ENCODE measurements at regions not wholly inside any gene's neighbourhood (a gene's known extent, or its start where the extent isn't known, plus 50 kb on each side); places are given as distances from the start of the nearest gene placed in this dataset.

DNA sequence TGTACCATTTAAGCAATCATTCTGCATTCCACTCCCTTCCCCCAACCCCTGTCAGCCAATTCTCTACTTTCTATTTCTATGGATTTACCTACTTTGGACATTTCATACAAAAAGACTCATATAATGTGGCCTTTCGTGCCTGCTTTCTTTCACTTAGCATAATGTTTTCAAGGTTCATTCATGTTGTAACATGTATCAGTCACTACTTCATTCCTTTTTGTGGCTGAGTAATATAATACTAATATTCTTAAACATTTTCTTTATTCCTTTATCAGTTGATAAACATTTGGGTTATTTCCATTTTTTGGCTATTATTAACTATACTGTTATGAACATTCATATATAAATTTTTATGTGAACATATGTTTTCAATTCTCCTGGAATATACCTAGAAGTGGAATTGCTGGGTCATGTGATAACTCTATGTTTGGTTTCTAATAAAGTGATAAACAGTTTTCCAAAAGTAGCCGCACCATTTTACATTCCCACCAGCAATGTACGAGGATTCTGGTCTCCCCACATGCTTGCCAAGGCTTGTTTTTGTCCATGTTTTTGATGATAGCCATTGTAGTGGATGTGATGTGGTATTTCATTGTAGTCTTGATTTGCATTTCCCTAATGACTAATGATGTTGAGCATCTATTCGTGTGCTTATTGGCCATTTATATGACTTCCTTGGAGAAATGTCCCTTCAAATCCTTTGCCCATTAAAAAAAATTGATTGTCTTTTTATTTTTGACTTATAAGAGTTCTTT lies 61.9 kb upstream of the GNG12 start:
- H3K9me3 ChIP-seq (ENCODE audit: low read depth) = no peaks in the 10 kb centered on the region
- H3K4me2 ChIP-seq = no peak overlapping the region
- H3K36me3 ChIP-seq (replicated peaks; ENCODE audit: insufficient read depth, low read depth) = no peaks in the 10 kb centered on the region
- no peak for TF ChIP-seq EZH2phosphoT487 (IDR thresholded peaks at IDR 0.05; ENCODE audit: low read depth, severe bottlenecking, unreplicated experiment)
- TF ChIP-seq, protein P1, sequence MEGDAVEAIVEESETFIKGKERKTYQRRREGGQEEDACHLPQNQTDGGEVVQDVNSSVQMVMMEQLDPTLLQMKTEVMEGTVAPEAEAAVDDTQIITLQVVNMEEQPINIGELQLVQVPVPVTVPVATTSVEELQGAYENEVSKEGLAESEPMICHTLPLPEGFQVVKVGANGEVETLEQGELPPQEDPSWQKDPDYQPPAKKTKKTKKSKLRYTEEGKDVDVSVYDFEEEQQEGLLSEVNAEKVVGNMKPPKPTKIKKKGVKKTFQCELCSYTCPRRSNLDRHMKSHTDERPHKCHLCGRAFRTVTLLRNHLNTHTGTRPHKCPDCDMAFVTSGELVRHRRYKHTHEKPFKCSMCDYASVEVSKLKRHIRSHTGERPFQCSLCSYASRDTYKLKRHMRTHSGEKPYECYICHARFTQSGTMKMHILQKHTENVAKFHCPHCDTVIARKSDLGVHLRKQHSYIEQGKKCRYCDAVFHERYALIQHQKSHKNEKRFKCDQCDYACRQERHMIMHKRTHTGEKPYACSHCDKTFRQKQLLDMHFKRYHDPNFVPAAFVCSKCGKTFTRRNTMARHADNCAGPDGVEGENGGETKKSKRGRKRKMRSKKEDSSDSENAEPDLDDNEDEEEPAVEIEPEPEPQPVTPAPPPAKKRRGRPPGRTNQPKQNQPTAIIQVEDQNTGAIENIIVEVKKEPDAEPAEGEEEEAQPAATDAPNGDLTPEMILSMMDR (IDR thresholded peaks at IDR 0.05; ENCODE audit: poor library complexity) = no peak
- no peak for TF ChIP-seq EZH2 (IDR thresholded peaks at IDR 0.05; ENCODE audit: borderline replicate concordance)
- H4K20me1 ChIP-seq (ENCODE audit: insufficient read depth, poor library complexity, severe bottlenecking) = no peaks in the 10 kb centered on the region
- peaks cover 15% of the 10 kb centered on the region for H3K4me1 ChIP-seq (ENCODE audit: insufficient read depth)
- H3K4me3 ChIP-seq = no peak overlapping the region
- no peaks in the 10 kb centered on the region for H3K9me2 ChIP-seq (replicated peaks; ENCODE audit: insufficient read depth)
- H3K27ac ChIP-seq = no peak overlapping the region
- DNase-seq (ENCODE audit: low spot score) = no peak
- H3K79me2 ChIP-seq = no peaks in the 10 kb centered on the region
- H2AFZ ChIP-seq = no peak overlapping the region
- WGBS (ENCODE audit: low lambda C conversion rate, missing lambda C conversion rate) = 82% methylated on average over 4 of the region's 4 CpGs
- no peaks in the 10 kb centered on the region for H3K27me3 ChIP-seq

- WGBS (ENCODE audit: low lambda C conversion rate, missing lambda C conversion rate) = 73% methylated on average over 3 of the region's 3 CpGs
- Histone ChIP-seq H3K27me3 (no peaks in the 10 kb centered on the region), H3K4me2 (no peak overlapping the region), H3K9me3 (ENCODE audit: low read depth) (no peaks in the 10 kb centered on the region), H2AFZ (no peak overlapping the region), H3K79me2 (no peaks in the 10 kb centered on the region), H3K9me2 (replicated peaks; ENCODE audit: insufficient read depth) (no peaks in the 10 kb centered on the region), H4K20me1 (ENCODE audit: insufficient read depth, poor library complexity, severe bottlenecking) (no peaks in the 10 kb centered on the region), H3K27ac (no peak overlapping the region), H3K4me3 (no peak overlapping the region), H3K36me3 (replicated peaks; ENCODE audit: insufficient read depth, low read depth) (no peaks in the 10 kb centered on the region), H3K4me1 (ENCODE audit: insufficient read depth) (peaks cover 9% of the 10 kb centered on the region)
- TF ChIP-seq EZH2phosphoT487 (IDR thresholded peaks at IDR 0.05; ENCODE audit: low read depth, severe bottlenecking, unreplicated experiment) = no peak
- TF ChIP-seq, protein P1 (IDR thresholded peaks at IDR 0.05; ENCODE audit: poor library complexity) = no peak
- no peak for TF ChIP-seq EZH2 (IDR thresholded peaks at IDR 0.05; ENCODE audit: borderline replicate concordance)
- DNase-seq (ENCODE audit: low spot score) = no peak
Observed at GRCh38 chr1:67893126-67893495, 59.8 kb upstream of the GNG12 start.

DNA sequence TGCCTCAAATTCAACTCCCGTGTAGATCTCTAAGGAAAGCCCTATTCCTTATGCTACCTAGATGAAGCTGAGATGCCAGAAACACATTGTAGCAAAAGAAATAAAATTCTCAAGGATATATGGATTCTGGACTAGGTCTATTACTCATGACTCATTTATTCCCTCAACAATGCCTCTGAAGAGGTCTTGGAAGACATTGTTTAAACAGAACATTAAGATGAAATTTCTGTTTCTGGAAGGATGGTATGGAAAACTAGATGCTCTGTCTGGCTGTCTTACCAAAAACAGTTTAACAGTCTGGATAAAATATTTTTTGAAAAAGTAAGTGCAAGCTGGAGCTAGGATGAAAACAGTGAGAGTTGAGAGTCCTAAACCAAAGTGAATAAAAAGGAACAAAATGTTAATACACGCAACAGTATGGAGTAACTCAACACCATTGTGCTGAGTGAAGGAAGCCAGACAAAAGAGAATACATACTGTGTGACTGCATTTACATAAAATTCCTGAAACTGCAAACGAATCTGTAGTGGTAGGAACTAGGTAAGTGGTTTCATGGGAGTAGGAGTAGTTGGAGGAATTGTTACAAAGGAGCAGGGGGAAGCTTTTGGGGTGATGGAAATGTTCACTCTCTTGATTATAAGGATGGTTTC lies 59.3 kb upstream of the GNG12 start:
- 44% methylated on average over 3 of the region's 3 CpGs for WGBS (ENCODE audit: low lambda C conversion rate, missing lambda C conversion rate)

More for the DNA sequence above, 59.3 kb upstream of the GNG12 start:
- Histone ChIP-seq H3K27ac (no peak overlapping the region), H3K4me1 (ENCODE audit: insufficient read depth) (peaks cover 5% of the 10 kb centered on the region), H3K9me3 (ENCODE audit: low read depth) (no peaks in the 10 kb centered on the region), H2AFZ (no peak overlapping the region), H3K4me2 (no peak overlapping the region), H4K20me1 (ENCODE audit: insufficient read depth, poor library complexity, severe bottlenecking) (no peaks in the 10 kb centered on the region), H3K9me2 (replicated peaks; ENCODE audit: insufficient read depth) (no peaks in the 10 kb centered on the region), H3K4me3 (no peak overlapping the region), H3K79me2 (no peaks in the 10 kb centered on the region), H3K36me3 (replicated peaks; ENCODE audit: insufficient read depth, low read depth) (no peaks in the 10 kb centered on the region), H3K27me3 (no peaks in the 10 kb centered on the region)
- TF ChIP-seq EZH2 (IDR thresholded peaks at IDR 0.05; ENCODE audit: borderline replicate concordance) (no peak), EZH2phosphoT487 (IDR thresholded peaks at IDR 0.05; ENCODE audit: low read depth, severe bottlenecking, unreplicated experiment) (no peak)
- TF ChIP-seq, protein P1 (IDR thresholded peaks at IDR 0.05; ENCODE audit: poor library complexity) = no peak
- no peak for DNase-seq (ENCODE audit: low spot score)
